ENCODE measurements at regions not wholly inside any gene's neighbourhood (a gene's known extent, or its start where the extent isn't known, plus 50 kb on each side); places are given as distances from the start of the nearest gene placed in this dataset.
"Not testable (repeated sequence)": the region's sequence is repeated elsewhere in the genome, so short reads cannot be mapped to it uniquely, and the experiment has no call there.

GRCh38 chr1:68788762-68789161 lies 291.9 kb upstream of the DEPDC1 start:
- DNase-seq: no peak

GRCh38 chr1:68791800-68792199 lies 294.9 kb upstream of the DEPDC1 start:
- no peak for DNase-seq

- no peak for DNase-seq
Measured at GRCh38 chr1:68795956-68796355, 299.1 kb upstream of the DEPDC1 start.

GRCh38 chr1:68796888-68797287 lies 300.0 kb upstream of the DEPDC1 start:
- DNase-seq: no peak

GRCh38 chr1:68798071-68798470 lies 301.2 kb upstream of the DEPDC1 start:
- no peak for DNase-seq

- no peak for DNase-seq
Measured at GRCh38 chr1:68799096-68799495, 302.2 kb upstream of the DEPDC1 start.

- DNase-seq: no peak
Measured at GRCh38 chr1:68800182-68800581, 303.3 kb upstream of the DEPDC1 start.

- DNase-seq: no peak
Measured at GRCh38 chr1:68801440-68801839, 304.6 kb upstream of the DEPDC1 start.

- DNase-seq: no peak
Measured at GRCh38 chr1:68805097-68805641, 308.3 kb upstream of the DEPDC1 start.

GRCh38 chr1:68808351-68808750 lies 311.5 kb upstream of the DEPDC1 start:
- no peak for DNase-seq

GRCh38 chr1:68811806-68812205 lies 314.9 kb upstream of the DEPDC1 start:
- DNase-seq: peak; percentile 22

GRCh38 chr1:68812333-68812732 lies 315.5 kb upstream of the DEPDC1 start:
- no peak for DNase-seq

- DNase-seq: no peak
Measured at GRCh38 chr1:68814067-68814466, 317.2 kb upstream of the DEPDC1 start.

- DNase-seq: no peak
Measured at GRCh38 chr1:68815632-68816031, 318.8 kb upstream of the DEPDC1 start.

GRCh38 chr1:68817505-68818210 lies 320.8 kb upstream of the DEPDC1 start:
- DNase-seq: not testable (repeated sequence)

GRCh38 chr1:68819190-68819829 lies 322.4 kb upstream of the DEPDC1 start:
- no peak for DNase-seq

GRCh38 chr1:68820151-68820550 lies 323.3 kb upstream of the DEPDC1 start:
- DNase-seq: no peak

- DNase-seq: no peak
Measured at GRCh38 chr1:68826836-68827235, 330.0 kb upstream of the DEPDC1 start.

- no peak for DNase-seq
Measured at GRCh38 chr1:68827261-68827660, 330.4 kb upstream of the DEPDC1 start.

- DNase-seq: no peak
Measured at GRCh38 chr1:68828013-68828412, 331.1 kb upstream of the DEPDC1 start.

GRCh38 chr1:68831281-68831680 lies 334.4 kb upstream of the DEPDC1 start:
- DNase-seq: no peak

- DNase-seq: no peak
Measured at GRCh38 chr1:68848017-68848416, 351.1 kb upstream of the DEPDC1 start.

- DNase-seq: no peak
Measured at GRCh38 chr1:68868606-68869005, 371.7 kb upstream of the DEPDC1 start.

- DNase-seq: no peak
Measured at GRCh38 chr1:68873144-68873543, 376.3 kb upstream of the DEPDC1 start.
